Renal cortical epithelial cell (primary cell): ENCODE measurements at regions not wholly inside any gene's neighbourhood (a gene's known extent, or its start where the extent isn't known, plus 50 kb on each side); places are given as distances from the start of the nearest gene placed in this dataset.
"Not testable (repeated sequence)": the region's sequence is repeated elsewhere in the genome, so short reads cannot be mapped to it uniquely, and the experiment has no call there.

Experiments
- DNase-seq: peaks from one replicate; pipeline ENCODE4 v3.0.0-alpha.2; 2011; ENCODE audit warnings: low read depth

- DNase-seq, result no peak
These were observed 825.4 kb upstream of the CDH6 start for GRCh38 chr5:30368064-30368463.

DNA sequence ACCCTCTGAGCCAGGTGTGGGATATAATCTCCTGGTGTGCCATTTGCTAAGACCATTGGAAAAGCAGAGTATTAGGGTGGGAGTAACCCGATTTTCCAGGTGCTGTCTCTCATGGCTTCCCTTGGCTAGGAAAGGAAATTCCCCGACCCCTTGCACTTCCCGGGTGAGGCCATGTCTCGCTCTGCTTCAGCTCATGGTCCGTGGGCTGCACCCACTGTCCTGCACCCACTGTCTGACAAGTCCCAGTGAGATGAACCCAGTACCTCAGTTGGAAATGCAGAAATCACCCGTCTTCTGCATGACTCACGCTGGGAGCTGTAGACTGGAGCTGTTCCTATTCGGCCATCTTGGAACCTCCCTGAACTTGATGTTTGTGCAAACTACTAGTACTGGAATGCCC lies 828.5 kb upstream of the CDH6 start:
- not testable (repeated sequence) for DNase-seq

DNA sequence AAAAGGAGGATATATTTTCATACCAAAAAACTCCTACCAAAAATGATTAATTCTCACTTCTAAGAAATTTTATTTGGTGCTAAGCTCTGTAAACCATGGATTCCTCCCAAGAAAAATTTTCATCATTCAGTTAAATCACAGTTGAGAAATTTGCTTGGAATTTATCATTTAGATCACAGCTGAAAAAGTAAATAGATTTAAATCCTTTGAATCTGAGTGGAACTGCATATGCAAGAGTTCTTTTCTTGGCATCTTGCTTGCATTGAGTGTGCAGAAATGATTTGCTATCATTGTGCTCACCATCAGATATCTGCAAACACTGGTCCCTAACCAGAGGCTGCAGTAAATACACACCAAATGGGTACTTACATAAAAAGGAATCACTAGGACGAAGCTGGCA lies 836.1 kb upstream of the CDH6 start:
- DNase-seq, result no peak

- no peak for DNase-seq
These were observed 837.8 kb upstream of the CDH6 start for GRCh38 chr5:30355675-30356074.

DNA sequence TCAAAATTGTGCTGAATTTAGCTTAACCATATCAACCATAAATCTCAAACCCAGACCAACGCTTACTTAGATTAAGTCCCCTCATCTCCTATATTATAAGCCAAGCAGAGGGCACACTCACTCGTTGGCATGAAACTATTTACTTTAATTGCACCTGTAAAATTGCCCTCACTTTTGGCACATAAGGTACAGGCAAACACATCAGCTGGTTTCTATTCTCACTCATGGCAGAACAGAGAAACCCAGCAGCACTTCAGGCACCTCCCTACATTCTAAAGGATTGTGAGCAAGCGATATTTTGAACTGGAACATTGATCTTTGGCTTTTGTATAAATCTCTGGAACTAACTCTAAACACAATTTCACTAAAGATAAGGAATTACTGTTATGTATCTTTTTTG lies 845.6 kb upstream of the CDH6 start:
- no peak for DNase-seq

DNA sequence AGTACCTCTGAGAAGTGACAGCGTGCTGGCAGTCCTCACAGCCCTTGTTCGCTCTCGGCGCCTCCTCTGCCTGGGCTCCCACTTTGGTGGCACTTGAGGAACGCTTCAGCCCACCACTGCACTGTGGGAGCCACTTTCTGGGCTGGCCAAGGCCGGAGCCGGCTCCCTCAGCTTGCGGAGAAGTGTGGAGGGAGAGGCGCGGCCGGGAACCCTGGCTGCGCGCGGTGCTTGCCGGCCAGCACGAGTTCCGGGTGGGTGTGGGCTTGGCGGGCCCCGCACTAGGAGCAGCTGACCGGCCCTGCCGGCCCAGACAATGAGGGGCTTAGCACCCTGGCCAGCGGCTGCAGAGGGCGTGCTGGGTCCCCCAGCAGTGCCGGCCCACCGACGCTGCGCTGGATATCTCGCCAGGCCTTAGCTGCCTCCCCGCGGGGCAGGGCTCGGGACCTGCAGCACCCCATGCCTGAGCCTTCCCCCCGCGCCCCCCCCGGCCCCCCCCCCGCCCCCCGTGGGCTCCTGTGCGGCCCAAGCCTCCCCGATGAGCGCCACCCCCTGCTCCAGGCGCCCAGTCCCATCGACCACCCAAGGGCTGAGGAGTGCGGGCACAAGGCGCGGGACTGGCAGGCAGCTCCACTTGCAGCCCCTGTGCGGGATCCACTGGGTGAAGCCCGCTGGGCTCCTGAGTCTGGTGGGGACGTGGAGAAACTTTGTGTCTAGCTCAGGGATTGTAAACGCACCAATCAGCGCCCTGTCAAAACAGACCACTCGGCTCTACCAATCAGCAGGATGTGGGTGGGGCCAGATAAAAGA lies 847.7 kb upstream of the CDH6 start:
- not testable (repeated sequence) for DNase-seq

GRCh38 chr5:30343707-30344106 lies 849.8 kb upstream of the CDH6 start:
- DNase-seq, result no peak

GRCh38 chr5:30341466-30341865 lies 852.0 kb upstream of the CDH6 start:
- no peak for DNase-seq

DNA sequence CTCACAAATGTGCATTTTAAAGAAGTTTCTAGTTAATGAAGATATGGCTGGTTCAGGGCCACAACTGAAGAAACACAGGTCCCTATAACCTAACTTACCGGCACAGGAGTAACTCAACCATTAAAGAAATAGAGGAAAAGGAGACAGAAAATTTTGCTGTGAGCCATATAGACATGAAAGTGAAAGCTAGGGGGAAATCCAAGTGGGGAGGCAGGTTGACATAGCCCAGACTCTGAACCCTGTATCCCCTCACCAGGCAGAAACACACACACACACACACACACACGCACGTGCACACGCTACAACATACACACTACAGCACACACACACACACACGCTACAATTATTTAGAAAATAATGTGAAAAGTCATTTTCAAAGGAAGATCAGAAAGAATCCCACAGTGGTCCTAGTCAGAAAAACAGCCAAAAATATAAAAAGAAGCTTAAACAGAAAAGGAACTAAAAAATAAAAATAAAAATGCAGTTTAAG lies 856.4 kb upstream of the CDH6 start:
- no peak for DNase-seq

DNA sequence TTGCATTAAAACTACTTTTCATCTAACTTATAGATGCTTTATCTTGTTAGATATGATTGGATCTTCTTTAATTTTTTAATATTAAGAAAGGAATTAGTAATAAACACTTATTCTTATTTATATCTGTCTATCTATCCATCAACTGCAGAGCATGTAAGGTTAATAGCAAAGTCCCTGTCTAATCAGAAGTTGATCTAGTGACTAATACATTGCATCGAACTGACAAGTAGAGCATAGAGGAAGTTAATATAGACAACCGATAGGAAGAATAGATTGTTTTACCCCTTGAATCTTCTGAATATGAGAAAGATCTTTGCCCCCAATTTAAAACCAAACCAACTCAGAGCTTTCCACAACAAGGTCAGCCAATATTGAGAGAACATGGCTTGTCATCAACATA lies 862.0 kb upstream of the CDH6 start:
- DNase-seq, result no peak

DNA sequence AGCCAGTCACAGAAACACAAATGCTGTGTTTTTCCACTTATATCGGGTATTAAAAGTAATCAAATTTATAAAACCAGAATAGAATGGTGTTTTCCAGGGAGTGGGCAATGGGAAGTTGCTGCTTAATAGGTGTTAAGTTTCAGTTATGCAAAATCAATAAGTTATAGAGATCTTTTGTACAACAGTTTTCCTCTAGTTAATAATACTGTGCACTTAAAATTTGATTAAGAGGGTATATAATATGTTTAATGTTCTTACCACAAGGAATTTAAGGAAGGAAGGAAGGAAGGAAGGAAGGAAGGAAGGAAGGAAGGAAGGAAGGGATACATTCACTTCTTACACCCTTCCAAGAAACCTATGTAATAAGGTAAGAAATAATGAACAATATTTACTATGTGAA lies 867.7 kb upstream of the CDH6 start:
- DNase-seq, result no peak

DNA sequence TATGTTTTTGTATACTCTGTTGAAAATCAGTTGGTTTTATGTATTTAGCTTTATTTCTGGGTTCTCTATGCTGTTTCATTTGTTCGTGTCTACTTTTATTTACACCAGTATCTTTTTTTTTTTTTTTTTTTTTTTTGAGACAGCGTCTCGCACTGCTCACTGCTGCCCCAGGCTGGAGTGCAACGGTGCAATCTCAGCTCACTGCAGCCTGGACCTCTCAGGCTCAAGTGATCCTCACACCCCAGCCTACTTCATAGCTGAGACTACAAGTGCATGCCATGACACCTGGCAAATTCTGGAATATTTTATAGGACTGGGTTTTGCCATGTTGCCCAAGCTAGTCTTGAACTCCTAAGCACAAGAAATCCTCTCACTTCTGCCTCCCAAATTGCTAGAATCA lies 869.4 kb upstream of the CDH6 start:
- no peak for DNase-seq

DNA sequence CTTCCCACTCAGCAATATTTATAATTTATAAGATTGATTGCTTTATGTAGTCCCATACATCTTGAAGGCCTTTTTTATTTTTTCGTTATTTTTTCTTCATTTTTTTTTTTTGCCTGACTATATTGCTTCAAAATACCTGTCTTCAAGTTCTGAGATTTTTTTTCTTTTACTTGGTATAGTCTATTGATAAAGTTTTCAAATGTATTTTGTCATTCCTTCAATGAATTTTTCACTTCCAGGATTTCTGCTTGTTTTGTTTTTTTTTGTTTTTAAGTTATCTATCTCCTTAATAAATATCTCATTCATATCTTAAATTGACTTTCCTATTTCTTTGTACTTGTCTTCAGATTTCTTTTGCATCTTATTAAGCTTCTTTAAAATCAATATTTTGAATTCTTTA lies 905.6 kb upstream of the CDH6 start:
- DNase-seq, result no peak

- DNase-seq, result peak; percentile 1
These were observed 914.2 kb upstream of the CDH6 start for GRCh38 chr5:30279237-30279636.

DNA sequence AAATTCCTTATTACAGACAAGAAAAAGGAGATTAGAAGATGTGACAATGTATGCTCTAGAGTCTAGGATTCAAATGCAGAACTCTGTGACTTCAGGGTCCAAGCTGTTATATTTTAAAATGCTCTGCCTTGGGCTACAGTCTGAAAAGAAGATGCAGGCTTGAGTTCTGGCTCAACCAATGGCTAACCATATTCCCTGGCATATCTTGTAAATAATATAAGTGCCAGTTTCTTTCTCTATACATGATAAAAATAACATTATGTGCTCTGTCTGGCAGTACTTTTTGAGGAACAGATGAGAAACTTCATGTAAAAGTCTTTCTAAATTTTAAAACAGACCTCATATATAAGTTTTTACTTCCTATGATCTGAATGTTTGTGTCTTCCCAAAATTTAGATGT lies 926.5 kb upstream of the CDH6 start:
- DNase-seq, result no peak

GRCh38 chr5:30239331-30240022 lies 954.0 kb upstream of the CDH6 start:
- DNase-seq, result no peak

DNA sequence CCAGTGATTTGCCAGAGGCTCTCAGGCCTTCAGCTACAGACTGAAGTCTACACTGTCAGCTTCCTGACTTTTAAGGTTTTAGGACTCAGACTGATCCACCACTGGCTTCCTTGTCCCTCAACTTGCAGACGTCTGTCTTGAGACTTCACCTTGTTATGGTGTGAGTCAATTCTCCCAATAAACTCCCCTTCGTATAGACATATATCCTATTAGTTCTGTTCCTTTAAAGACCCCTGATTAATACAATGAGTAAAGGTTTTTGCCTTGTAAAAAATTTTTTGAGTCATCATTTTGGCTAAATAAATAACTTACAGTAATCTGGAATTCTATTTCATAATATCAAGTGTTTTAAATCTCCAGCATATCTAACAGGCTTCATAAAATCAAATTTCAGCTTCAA lies 956.3 kb upstream of the CDH6 start:
- no peak for DNase-seq

- no peak for DNase-seq
These were observed 983.7 kb upstream of the CDH6 start for GRCh38 chr5:30209755-30210154.

- DNase-seq, result no peak
These were observed 995.8 kb upstream of the CDH6 start for GRCh38 chr5:30197662-30198061.

DNA sequence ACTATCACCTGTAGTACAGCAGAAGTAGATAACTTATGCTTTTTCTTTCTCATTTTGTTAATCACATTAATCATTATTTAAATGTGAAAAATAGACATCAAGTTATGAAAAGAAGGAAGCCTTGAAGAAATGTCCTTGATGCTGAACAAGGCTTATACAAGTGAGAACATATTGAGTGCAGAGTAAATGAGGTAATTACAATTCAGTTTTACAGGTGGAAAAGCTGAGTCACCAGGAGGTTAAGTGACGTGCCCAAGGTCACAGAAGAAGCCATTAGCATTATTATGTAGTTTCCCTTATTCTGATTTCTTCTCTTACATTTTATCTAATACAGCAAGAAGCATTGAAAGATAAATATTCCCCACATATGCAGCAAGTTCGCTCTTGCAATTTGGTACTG lies 998.5 kb upstream of the CDH6 start:
- DNase-seq, result no peak

DNA sequence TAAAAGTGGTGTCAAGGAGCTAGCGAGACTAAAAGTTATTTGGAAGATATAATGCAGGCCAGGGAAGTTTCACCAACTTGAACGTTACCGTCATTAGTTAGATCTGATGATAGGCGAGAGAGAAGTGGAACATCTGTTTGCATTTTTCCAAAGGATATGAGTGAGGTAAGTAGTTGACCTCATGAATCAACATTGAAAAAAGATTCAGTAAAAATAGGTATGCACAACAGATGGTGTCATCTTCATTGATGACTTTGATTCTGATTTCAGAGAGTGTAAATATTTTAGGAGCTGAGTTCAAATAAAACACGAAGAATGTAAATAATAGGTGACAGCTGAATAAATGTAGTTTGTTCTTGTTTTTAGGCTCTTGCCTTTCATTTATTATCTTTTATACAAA lies 998.9 kb upstream of the CDH6 start:
- no peak for DNase-seq

DNA sequence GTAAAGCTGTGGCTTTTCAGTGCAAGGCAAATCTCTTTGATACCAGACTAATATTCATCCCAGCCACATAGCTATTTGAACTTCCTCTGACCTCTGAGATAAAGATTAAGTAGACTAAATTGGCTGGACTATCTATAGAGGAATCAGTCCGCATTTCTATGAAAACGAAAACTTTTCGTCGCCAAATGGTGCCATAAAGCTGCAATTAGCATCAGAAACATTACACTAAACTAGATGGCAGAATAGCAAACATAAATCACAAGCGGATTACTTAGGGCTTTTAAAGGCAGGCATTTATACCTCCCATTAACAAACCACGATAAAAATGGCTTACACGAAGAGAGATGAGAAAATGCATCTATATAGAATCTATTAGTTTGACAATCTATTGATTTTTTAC lies 1009.7 kb upstream of the CDH6 start:
- no peak for DNase-seq

- DNase-seq, result no peak
These were observed 1037.3 kb upstream of the CDH6 start for GRCh38 chr5:30156156-30156555.

DNA sequence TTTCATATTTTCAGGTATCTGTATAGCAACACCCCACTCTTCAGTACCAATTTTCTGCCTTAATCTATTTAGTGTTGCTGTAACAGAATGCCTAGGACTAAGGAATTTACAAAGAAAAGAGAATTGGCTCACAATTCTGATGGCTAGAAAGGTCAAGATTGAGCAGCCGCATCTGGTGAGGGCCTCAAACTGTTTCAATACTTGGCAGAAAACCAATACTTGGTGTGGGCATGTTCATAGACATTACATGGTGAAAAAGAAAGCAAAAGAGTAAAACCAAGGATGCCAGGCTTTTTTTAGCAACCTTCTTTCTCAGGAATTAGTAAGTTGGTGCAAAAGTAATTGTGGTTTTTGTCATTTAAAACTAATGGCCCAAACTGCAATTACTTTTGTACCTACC lies 1041.1 kb upstream of the CDH6 start:
- no peak for DNase-seq
